Esophagus squamous epithelium (tissue), 5 donors: ENCODE measurements at regions not wholly inside any gene's neighbourhood (a gene's known extent, or its start where the extent isn't known, plus 50 kb on each side); places are given as distances from the start of the nearest gene placed in this dataset.
"Not testable (repeated sequence)": the region's sequence is repeated elsewhere in the genome, so short reads cannot be mapped to it uniquely, and the experiment has no call there.

Experiments used
- DNase-seq: peaks from one replicate; lab custom pipeline; 2025; lab: John Stamatoyannopoulos, UW
- H3K27ac ChIP-seq, 4 donors: fragments of 200-600 bp; sonication (generic); one replicate each; pipeline ENCODE4 v1.5.1; 2016 to 2019; ENCODE audit warnings: mild to moderate bottlenecking in 1 of 4
- H3K27me3 ChIP-seq, 4 donors: fragments of 200-600 bp; sonication (generic); 1 replicate in 3 of 4; 2 replicates in 1 of 4; pipeline versions ENCODE4 v1.5.1 to v1.6.0; 2017 to 2021; ENCODE audit warnings: antibody characterized with exemption in 1 of 4
- H3K36me3 ChIP-seq, 3 donors: fragments of 200-600 bp; sonication (generic); one replicate each; pipeline ENCODE4 v1.5.1; 2016 to 2019
- H3K4me1 ChIP-seq, 3 donors: fragments of 200-600 bp; sonication (generic); one replicate each; pipeline ENCODE4 v1.5.1; 2017 to 2019
- H3K4me3 ChIP-seq, 4 donors: fragments of 200-600 bp; sonication (generic); 1 replicate in 3 of 4; 2 replicates in 1 of 4; pipeline ENCODE4 v1.5.1; 2016 to 2019; ENCODE audit warnings: mild to moderate bottlenecking in 2 of 4, moderate library complexity in 1 of 4
- H3K9me3 ChIP-seq, 3 donors: fragments of 200-600 bp; sonication (generic); one replicate each; pipeline ENCODE4 v1.5.1; 2016 to 2019
- POLR2A ChIP-seq, 4 donors: fragments of 450-650 bp; IDR thresholded peaks; one replicate each; pipeline ENCODE4 v1.6.1; 2017; ENCODE audit warnings: antibody characterized with exemption in 4 of 4, mild to moderate bottlenecking in 4 of 4, moderate library complexity in 3 of 4
- WGBS, 2 donors: methylation state at CpG; one replicate each; pipeline ENCODE4 v1.1.5; 2018; 5-methylcytosine and 5-hydroxymethylcytosine counted together
- intact Hi-C: fragments of 100-400 bp; cut with DNase I; formaldehyde crosslinking; loops from one replicate; pipeline ENCODE4 v1.15.0; 2022
- TF ChIP-seq, protein P1 (sequence below), 6 experiments: fragments of 450-650 bp in 4 of 6; fragments of 200-600 bp in 2 of 6; sonication (generic) in 2 of 6; IDR thresholded peaks; one replicate each; pipeline ENCODE4 v1.5.1; 2016 to 2019; ENCODE audit warnings: antibody characterized with exemption in 6 of 6, mild to moderate bottlenecking in 4 of 6, moderate library complexity in 4 of 6
- donor health status: DM: yes; HTN: yes; CAD: no.

DNA sequence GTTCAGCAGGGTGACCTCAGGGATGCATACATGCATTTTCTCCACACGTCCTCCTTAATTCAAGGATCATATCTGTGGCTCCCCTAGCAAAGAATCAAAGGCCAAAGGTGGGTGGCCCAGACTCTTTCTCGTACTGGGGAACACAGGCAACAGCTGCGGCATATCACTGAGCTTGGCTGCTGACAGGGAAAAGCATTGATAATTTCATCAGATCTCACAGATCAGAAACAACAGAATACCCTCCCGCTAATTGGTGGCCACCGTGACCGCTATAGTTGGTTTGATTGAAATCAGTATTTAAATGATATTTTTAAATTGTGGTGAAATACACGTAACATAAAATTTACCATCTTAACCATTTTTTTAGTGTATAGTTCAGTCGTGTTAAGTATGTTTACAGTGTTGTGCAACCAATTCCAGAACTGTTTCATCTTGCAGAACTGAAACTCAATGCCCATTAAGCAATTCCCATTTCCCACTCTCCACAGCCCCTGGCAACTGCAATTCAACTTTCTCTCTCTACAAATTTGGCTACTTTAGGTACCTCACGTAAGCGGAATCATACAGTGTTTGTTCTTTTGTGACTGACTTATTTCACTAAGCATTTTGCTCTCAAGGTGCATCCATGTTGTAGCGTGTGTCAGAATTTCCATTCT is 74.7 kb upstream of the TMEM170B start:
- TF ChIP-seq, protein P1, sequence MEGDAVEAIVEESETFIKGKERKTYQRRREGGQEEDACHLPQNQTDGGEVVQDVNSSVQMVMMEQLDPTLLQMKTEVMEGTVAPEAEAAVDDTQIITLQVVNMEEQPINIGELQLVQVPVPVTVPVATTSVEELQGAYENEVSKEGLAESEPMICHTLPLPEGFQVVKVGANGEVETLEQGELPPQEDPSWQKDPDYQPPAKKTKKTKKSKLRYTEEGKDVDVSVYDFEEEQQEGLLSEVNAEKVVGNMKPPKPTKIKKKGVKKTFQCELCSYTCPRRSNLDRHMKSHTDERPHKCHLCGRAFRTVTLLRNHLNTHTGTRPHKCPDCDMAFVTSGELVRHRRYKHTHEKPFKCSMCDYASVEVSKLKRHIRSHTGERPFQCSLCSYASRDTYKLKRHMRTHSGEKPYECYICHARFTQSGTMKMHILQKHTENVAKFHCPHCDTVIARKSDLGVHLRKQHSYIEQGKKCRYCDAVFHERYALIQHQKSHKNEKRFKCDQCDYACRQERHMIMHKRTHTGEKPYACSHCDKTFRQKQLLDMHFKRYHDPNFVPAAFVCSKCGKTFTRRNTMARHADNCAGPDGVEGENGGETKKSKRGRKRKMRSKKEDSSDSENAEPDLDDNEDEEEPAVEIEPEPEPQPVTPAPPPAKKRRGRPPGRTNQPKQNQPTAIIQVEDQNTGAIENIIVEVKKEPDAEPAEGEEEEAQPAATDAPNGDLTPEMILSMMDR (IDR thresholded peaks at IDR 0.05) = no peak
- no peak for DNase-seq
- H3K27ac ChIP-seq = no peak overlapping the region
- H3K4me3 ChIP-seq = no peak overlapping the region
- no peaks in the 10 kb centered on the region for H3K36me3 ChIP-seq
- no peaks in the 10 kb centered on the region for H3K9me3 ChIP-seq
- H3K4me1 ChIP-seq = no peaks in the 10 kb centered on the region
- intact Hi-C loops = no loop called here
- 63 to 72% methylated on average over 11 of the region's 11 CpGs for WGBS, 2 donors
- H3K27me3 ChIP-seq = no peaks in the 10 kb centered on the region

GRCh38 chr6:11460837-11461661 is 76.5 kb upstream of the TMEM170B start:
- Histone ChIP-seq H3K27me3 (no peaks in the 10 kb centered on the region), H3K36me3 (no peaks in the 10 kb centered on the region), H3K4me1 (no peaks in the 10 kb centered on the region), H3K27ac (no peak overlapping the region), H3K9me3 (no peaks in the 10 kb centered on the region), H3K4me3 (no peak overlapping the region)
- DNase-seq = no peak
- TF ChIP-seq, protein P1 (IDR thresholded peaks at IDR 0.05) = no peak
- no peak for TF ChIP-seq POLR2A (IDR thresholded peaks at IDR 0.05)
- intact Hi-C loops = no loop called here
- 52 to 73% methylated on average over 6 of the region's 7 CpGs for WGBS, 2 donors

DNA sequence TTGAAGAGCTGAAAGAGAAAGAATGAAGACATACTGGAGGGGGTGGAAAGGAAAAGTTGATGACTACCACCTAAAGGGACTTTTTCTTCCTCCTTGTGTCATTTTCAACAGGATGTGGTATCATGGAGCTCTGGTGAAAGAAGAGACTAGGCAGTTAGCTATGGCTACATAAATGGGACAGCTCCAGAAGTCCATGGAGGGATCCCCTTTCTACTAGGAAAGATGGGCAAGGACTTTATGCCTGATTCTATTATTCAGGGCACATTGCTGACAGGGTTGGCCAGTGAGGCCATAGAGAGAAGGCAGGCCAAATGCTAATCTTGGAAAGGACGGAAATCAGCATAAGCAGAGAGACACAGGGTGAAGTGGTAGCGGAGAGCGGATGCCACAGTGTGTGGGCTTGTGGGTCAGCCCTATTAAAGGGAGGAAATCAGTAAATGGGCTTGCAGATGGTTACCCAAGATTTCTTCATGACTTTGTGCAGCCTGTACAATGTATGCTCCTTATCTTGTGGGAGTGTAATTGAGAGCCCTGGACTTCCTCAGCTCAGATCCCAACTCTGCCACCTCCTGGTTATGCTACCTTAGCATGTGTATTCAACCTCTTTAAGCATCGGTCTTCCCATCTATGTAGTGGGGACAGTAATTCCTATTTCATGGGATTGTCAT is 77.4 kb upstream of the TMEM170B start:
- 69 to 77% methylated on average over 4 of the region's 4 CpGs for WGBS, 2 donors
- TF ChIP-seq, protein P1 (IDR thresholded peaks at IDR 0.05) = peak in 1 of 6 experiments; percentile 30
- TF ChIP-seq POLR2A (IDR thresholded peaks at IDR 0.05) = no peak
- Histone ChIP-seq H3K4me3 (no peak overlapping the region), H3K36me3 (no peaks in the 10 kb centered on the region), H3K27me3 (no peaks in the 10 kb centered on the region), H3K9me3 (no peaks in the 10 kb centered on the region), H3K4me1 (no peaks in the 10 kb centered on the region), H3K27ac (peak overlapping the region in 1 of 4 donors; percentile 52)
- no peak for DNase-seq
- intact Hi-C loops = no loop called here

- H3K27ac ChIP-seq = no peak overlapping the region
Observed at GRCh38 chr6:11459079-11459610, 78.4 kb upstream of the TMEM170B start.

GRCh38 chr6:11458509-11458908 is 79.0 kb upstream of the TMEM170B start:
- TF ChIP-seq, protein P1 (IDR thresholded peaks at IDR 0.05) = no peak
- TF ChIP-seq POLR2A (IDR thresholded peaks at IDR 0.05) = no peak
- no peaks in the 10 kb centered on the region for H3K4me1 ChIP-seq
- H3K4me3 ChIP-seq = no peak overlapping the region
- H3K9me3 ChIP-seq = no peaks in the 10 kb centered on the region
- H3K27me3 ChIP-seq = no peaks in the 10 kb centered on the region
- no peaks in the 10 kb centered on the region for H3K36me3 ChIP-seq
- intact Hi-C loops = no loop called here
- WGBS, 2 donors = 48 to 52% methylated on average over 2 of the region's 2 CpGs
- no peak for DNase-seq
- no peak overlapping the region for H3K27ac ChIP-seq

More at GRCh38 chr6:11459079-11459610, 78.4 kb upstream of the TMEM170B start:
- Histone ChIP-seq H3K9me3 (no peaks in the 10 kb centered on the region), H3K4me3 (no peak overlapping the region), H3K27me3 (no peaks in the 10 kb centered on the region), H3K4me1 (no peaks in the 10 kb centered on the region), H3K36me3 (no peaks in the 10 kb centered on the region)
- DNase-seq = no peak
- WGBS, 2 donors = 70 to 89% methylated on average over 2 of the region's 2 CpGs
- intact Hi-C loops = no loop called here
- no peak for TF ChIP-seq POLR2A (IDR thresholded peaks at IDR 0.05)

- H3K4me1 ChIP-seq, H3K36me3 ChIP-seq, DNase-seq, H3K4me3 ChIP-seq, intact Hi-C loops, H3K27ac ChIP-seq, H3K9me3 ChIP-seq, H3K27me3 ChIP-seq: not testable (repeated sequence)
- 84 to 87% methylated on average over 6 of the region's 6 CpGs for WGBS, 2 donors
Observed at GRCh38 chr6:11457422-11457821, 80.1 kb upstream of the TMEM170B start.

- H3K9me3 ChIP-seq, H3K36me3 ChIP-seq, DNase-seq, H3K4me1 ChIP-seq, H3K4me3 ChIP-seq, H3K27ac ChIP-seq, intact Hi-C loops, H3K27me3 ChIP-seq: not testable (repeated sequence)
- 81 to 94% methylated on average over 6 to 7 of the region's 8 CpGs for WGBS, 2 donors
Observed at GRCh38 chr6:11452106-11452505, 85.4 kb upstream of the TMEM170B start.
